Trophoblast cell (in vitro differentiated cells and primary cell): ENCODE measurements at regions not wholly inside any gene's neighbourhood (a gene's known extent, or its start where the extent isn't known, plus 50 kb on each side); places are given as distances from the start of the nearest gene placed in this dataset.

Experiments used
- DNase-seq, 2 donors: peaks; one replicate each; pipeline ENCODE4 v3.0.0-alpha.2; 2016
- H2AFZ ChIP-seq: 2 replicates; pipeline ENCODE4 v1.6.1; 2013; ENCODE audit warnings: low read length, moderate library complexity, mild to moderate bottlenecking; ENCODE audit not compliant: insufficient read depth, poor library complexity
- H2AK5ac ChIP-seq: 2 replicates; pipeline ENCODE4 v1.6.1; 2013; ENCODE audit warnings: mild to moderate bottlenecking, low read length
- H2BK120ac ChIP-seq: 2 replicates; pipeline ENCODE4 v1.6.1; 2013; ENCODE audit warnings: low read length, mild to moderate bottlenecking, moderate library complexity; ENCODE audit not compliant: insufficient read depth, poor library complexity
- H2BK12ac ChIP-seq: 2 replicates; pipeline ENCODE4 v1.6.1; 2013; ENCODE audit warnings: mild to moderate bottlenecking, low read length, moderate library complexity
- H2BK5ac ChIP-seq: 2 replicates; pipeline ENCODE4 v1.6.1; 2013; ENCODE audit warnings: low read length, low read depth, moderate library complexity, mild to moderate bottlenecking; ENCODE audit not compliant: poor library complexity
- H3K14ac ChIP-seq: 2 replicates; pipeline ENCODE4 v1.6.1; 2013; ENCODE audit warnings: mild to moderate bottlenecking, low read length
- H3K18ac ChIP-seq: 2 replicates; pipeline ENCODE4 v1.6.1; 2013; ENCODE audit warnings: mild to moderate bottlenecking, low read length
- H3K23ac ChIP-seq: 2 replicates; pipeline ENCODE4 v1.6.1; 2013; ENCODE audit warnings: low read length
- H3K27ac ChIP-seq: 2 replicates; pipeline ENCODE4 v1.5.1; 2013; ENCODE audit warnings: low read depth, mild to moderate bottlenecking, inconsistent platforms, low read length, moderate library complexity
- H3K27me3 ChIP-seq: 2 replicates; pipeline ENCODE4 v1.6.1; 2013; ENCODE audit warnings: inconsistent platforms, mild to moderate bottlenecking, low read length, moderate library complexity; ENCODE audit not compliant: insufficient read depth
- H3K36me3 ChIP-seq, 2 experiments: 1 replicate in 1 of 2; 2 replicates in 1 of 2; pipeline ENCODE4 v1.6.1; 2013; ENCODE audit warnings: low read length in 2 of 2, mild to moderate bottlenecking in 2 of 2, moderate library complexity in 1 of 2; ENCODE audit not compliant: insufficient read depth in 2 of 2, control insufficient read depth in 1 of 2
- H3K4ac ChIP-seq: 2 replicates; pipeline ENCODE4 v1.6.1; 2013; ENCODE audit warnings: low read depth, mild to moderate bottlenecking, low read length, moderate library complexity
- H3K4me1 ChIP-seq, 2 experiments: 1 replicate in 1 of 2; 2 replicates in 1 of 2; pipeline ENCODE4 v1.6.1; 2013; ENCODE audit warnings: low read length in 2 of 2, mild to moderate bottlenecking in 2 of 2, moderate library complexity in 1 of 2; ENCODE audit not compliant: insufficient read depth in 2 of 2, control insufficient read depth in 1 of 2
- H3K4me2 ChIP-seq: 2 replicates; pipeline ENCODE4 v1.6.1; 2013; ENCODE audit warnings: inconsistent platforms, mild to moderate bottlenecking, low read length, moderate library complexity
- H3K4me3 ChIP-seq: 2 replicates; pipeline ENCODE4 v1.5.1; 2013; ENCODE audit warnings: mild to moderate bottlenecking, low read depth, low read length, inconsistent platforms
- H3K79me1 ChIP-seq: one replicate; pipeline ENCODE4 v1.6.1; 2013; ENCODE audit warnings: low read length
- H3K79me2 ChIP-seq: 2 replicates; pipeline ENCODE4 v1.6.1; 2013; ENCODE audit warnings: low read length, mild to moderate bottlenecking; ENCODE audit not compliant: control insufficient read depth, insufficient read depth, poor library complexity
- H3K9ac ChIP-seq: 2 replicates; pipeline ENCODE4 v1.6.1; 2013; ENCODE audit warnings: mild to moderate bottlenecking, low read length
- H3K9me3 ChIP-seq: 2 replicates; pipeline ENCODE4 v1.6.1; 2013; ENCODE audit warnings: low read depth, mild to moderate bottlenecking, control low read depth, inconsistent platforms, low read length; ENCODE audit not compliant: insufficient read depth
- H4K12ac ChIP-seq: 2 replicates; pipeline ENCODE4 v1.6.1; 2013; ENCODE audit warnings: low read depth, mild to moderate bottlenecking, low read length, moderate library complexity
- H4K8ac ChIP-seq: 2 replicates; pipeline ENCODE4 v1.6.1; 2013; ENCODE audit warnings: low read depth, mild to moderate bottlenecking, low read length, moderate library complexity
- H4K91ac ChIP-seq: one replicate; pipeline ENCODE4 v1.6.1; 2013; ENCODE audit warnings: low read depth, mild to moderate bottlenecking, low read length, moderate library complexity
- WGBS: extraction: QIAGEN DNeasy Blood & Tissue Kit; methylation state at CpG from one replicate; pipeline ENCODE4 v1.1.7; 2013; ENCODE audit warnings: missing lambda C conversion rate; ENCODE audit not compliant: insufficient read length, insufficient coverage; ENCODE audit errors: extremely low coverage; 5-methylcytosine and 5-hydroxymethylcytosine counted together

DNA sequence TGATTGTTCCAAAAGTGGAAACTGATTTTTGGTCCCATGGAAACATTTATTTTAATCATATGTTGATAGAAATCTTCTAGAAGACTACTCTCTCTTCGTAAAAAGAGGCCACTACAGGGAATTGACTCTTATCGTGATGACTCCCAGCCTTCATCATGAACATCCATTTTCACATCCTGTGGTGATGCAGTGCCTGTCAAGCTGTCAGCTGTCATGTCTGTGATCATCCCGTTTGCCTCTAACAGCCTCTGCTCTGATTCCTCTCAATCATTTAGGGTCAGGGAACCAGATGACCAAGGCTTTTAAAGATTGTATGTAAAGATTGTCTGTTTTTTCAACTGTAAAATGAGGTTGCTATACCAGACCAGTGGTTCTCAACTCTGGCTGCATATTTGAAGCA lies 419.0 kb upstream of the MGAT4C start:
- Histone ChIP-seq H2BK120ac (no peak overlapping the region), H4K91ac (no peak overlapping the region), H3K79me1 (no peaks in the 10 kb centered on the region), H3K27ac (no peak overlapping the region), H3K4me3 (no peak overlapping the region), H3K9ac (no peak overlapping the region), H2BK5ac (no peak overlapping the region), H4K12ac (no peak overlapping the region), H3K9me3 (no peaks in the 10 kb centered on the region), H3K4me1 (no peaks in the 10 kb centered on the region), H2AK5ac (no peak overlapping the region), H2AFZ (no peak overlapping the region), H4K8ac (no peak overlapping the region), H3K4me2 (no peak overlapping the region), H3K4ac (no peak overlapping the region), H3K79me2 (no peaks in the 10 kb centered on the region), H3K23ac (no peak overlapping the region), H2BK12ac (no peak overlapping the region), H3K18ac (no peak overlapping the region), H3K14ac (no peak overlapping the region), H3K36me3 (no peaks in the 10 kb centered on the region), H3K27me3 (no peaks in the 10 kb centered on the region)
- no peak for DNase-seq
- no CpG with 5 or more reads among the region's 3 CpGs for whole genome bisulfite sequencing

DNA sequence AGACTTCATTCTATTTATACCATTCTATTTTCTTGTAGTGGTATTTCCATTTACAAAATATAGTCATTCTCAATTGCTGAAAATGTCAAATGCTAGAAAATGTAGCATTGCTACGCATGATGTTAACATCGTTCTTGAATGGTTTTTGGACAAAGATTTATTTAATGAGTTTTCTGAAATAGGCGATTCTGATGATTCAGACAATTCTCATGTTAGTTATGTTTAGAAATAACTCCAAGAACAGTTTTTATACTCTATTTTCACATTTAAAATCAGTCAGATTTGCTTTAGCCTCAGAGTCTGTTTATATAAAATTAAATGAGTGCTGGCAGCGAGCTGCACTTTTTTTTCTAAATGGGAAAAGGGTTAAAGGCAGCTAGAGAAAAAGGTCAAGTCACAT lies 414.8 kb upstream of the MGAT4C start:
- no peak overlapping the region for H3K18ac ChIP-seq
- DNase-seq: no peak
- no peak overlapping the region for H3K4me3 ChIP-seq
- H3K79me2 ChIP-seq: no peaks in the 10 kb centered on the region
- H4K12ac ChIP-seq: no peak overlapping the region
- no peak overlapping the region for H3K9ac ChIP-seq
- H2AFZ ChIP-seq: no peak overlapping the region
- WGBS: no CpG with 5 or more reads among the region's 4 CpGs
- H3K4me2 ChIP-seq: no peak overlapping the region
- no peaks in the 10 kb centered on the region for H3K36me3 ChIP-seq
- no peak overlapping the region for H3K4ac ChIP-seq
- H3K79me1 ChIP-seq: no peaks in the 10 kb centered on the region
- H2BK120ac ChIP-seq: no peak overlapping the region
- H2BK12ac ChIP-seq: no peak overlapping the region
- no peaks in the 10 kb centered on the region for H3K27me3 ChIP-seq
- no peak overlapping the region for H4K8ac ChIP-seq
- peaks cover 0 to 8% of the 10 kb centered on the region in 2 experiments for H3K4me1 ChIP-seq
- H3K27ac ChIP-seq: no peak overlapping the region
- no peak overlapping the region for H3K23ac ChIP-seq
- H3K9me3 ChIP-seq: no peaks in the 10 kb centered on the region
- H3K14ac ChIP-seq: no peak overlapping the region
- H2BK5ac ChIP-seq: no peak overlapping the region
- no peak overlapping the region for H2AK5ac ChIP-seq
- H4K91ac ChIP-seq: no peak overlapping the region

DNA sequence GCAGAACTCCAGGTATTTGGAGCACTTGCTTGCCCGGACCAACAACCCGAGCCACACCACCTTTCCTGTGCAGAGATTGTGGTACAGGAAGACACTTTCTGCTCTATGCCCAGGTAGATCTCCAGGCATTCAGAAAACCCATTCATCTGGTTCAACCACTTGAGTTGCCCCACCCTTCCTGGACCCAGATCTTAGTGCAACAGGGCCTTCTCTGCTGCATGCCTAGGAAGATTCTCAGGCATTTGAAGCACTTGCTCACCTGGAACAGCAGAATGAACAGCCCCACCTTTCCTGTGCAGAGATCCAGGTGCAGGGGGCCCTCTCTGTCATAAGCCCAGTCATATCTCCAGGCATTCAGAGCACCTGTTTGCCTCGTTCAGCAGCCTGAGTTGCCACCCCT lies 412.8 kb upstream of the MGAT4C start:
- Histone ChIP-seq H4K91ac (no peak overlapping the region), H2BK5ac (no peak overlapping the region), H3K27ac (no peak overlapping the region), H3K4me2 (no peak overlapping the region), H3K23ac (no peak overlapping the region), H3K9ac (no peak overlapping the region), H3K4me3 (no peak overlapping the region), H3K18ac (no peak overlapping the region), H3K9me3 (no peaks in the 10 kb centered on the region), H4K12ac (no peak overlapping the region), H3K4ac (no peak overlapping the region), H2AFZ (no peak overlapping the region), H3K4me1 (peaks cover 0 to 8% of the 10 kb centered on the region in 2 experiments), H3K79me1 (no peaks in the 10 kb centered on the region), H2BK12ac (no peak overlapping the region), H3K79me2 (no peaks in the 10 kb centered on the region), H3K27me3 (no peaks in the 10 kb centered on the region), H2BK120ac (no peak overlapping the region), H3K36me3 (no peaks in the 10 kb centered on the region), H4K8ac (no peak overlapping the region), H2AK5ac (no peak overlapping the region), H3K14ac (no peak overlapping the region)
- peak; percentile 26 to 86 for DNase-seq
- WGBS: no CpG with 5 or more reads among the region's 3 CpGs

DNA sequence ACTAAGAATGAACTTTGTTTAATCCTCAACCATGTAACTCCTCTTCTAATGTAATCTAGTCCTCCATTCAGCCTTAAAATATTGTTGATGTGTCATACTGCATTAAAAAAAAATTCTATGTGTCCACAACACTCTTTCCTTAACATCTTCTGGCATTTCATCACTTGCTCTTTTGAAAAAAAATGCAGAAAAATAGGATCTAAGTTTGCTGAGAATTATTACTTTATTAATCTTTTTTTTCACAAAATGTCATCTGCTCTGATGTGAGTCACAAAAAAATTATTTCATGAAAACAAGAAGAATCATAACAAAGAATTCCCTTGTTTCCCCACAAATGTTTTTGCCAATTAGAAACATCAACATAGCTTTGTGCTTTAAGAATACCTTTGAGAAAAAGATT lies 410.1 kb upstream of the MGAT4C start:
- Histone ChIP-seq H2AFZ (no peak overlapping the region), H2BK120ac (no peak overlapping the region), H3K4me2 (no peak overlapping the region), H4K12ac (no peak overlapping the region), H4K8ac (no peak overlapping the region), H3K79me1 (no peaks in the 10 kb centered on the region), H3K18ac (no peak overlapping the region), H3K4me1 (peaks cover 0 to 8% of the 10 kb centered on the region in 2 experiments), H2BK12ac (no peak overlapping the region), H3K79me2 (no peaks in the 10 kb centered on the region), H3K36me3 (no peaks in the 10 kb centered on the region), H3K27ac (no peak overlapping the region), H3K4ac (no peak overlapping the region), H3K9me3 (no peaks in the 10 kb centered on the region), H3K27me3 (no peaks in the 10 kb centered on the region), H3K23ac (no peak overlapping the region), H3K4me3 (no peak overlapping the region), H2BK5ac (no peak overlapping the region), H2AK5ac (no peak overlapping the region), H3K14ac (no peak overlapping the region), H4K91ac (no peak overlapping the region), H3K9ac (no peak overlapping the region)
- no peak for DNase-seq

DNA sequence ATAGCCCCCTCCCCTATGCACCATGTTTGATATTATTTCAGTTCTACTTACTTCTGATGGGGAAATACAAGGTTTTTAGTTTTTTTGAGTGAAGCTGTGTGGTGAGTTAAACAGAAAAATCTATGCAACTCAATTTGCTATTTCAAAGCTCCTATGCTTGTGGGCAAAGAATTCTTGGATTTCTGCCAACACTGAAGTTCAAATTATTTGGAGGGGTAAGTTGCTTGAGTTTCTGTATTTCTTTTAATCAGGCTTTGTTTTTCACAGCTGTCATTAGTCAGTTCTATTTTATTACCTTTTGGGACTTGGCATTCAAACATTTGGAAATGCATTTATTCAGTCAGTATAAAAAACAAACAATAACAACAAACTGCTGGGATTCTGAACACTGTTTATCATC lies 407.5 kb upstream of the MGAT4C start:
- Histone ChIP-seq H4K8ac (no peak overlapping the region), H2BK5ac (no peak overlapping the region), H3K18ac (no peak overlapping the region), H3K14ac (no peak overlapping the region), H3K9ac (no peak overlapping the region), H4K12ac (no peak overlapping the region), H3K23ac (no peak overlapping the region), H2AFZ (no peak overlapping the region), H3K4me3 (no peak overlapping the region), H3K79me1 (no peaks in the 10 kb centered on the region), H2AK5ac (no peak overlapping the region), H3K4ac (no peak overlapping the region), H3K27ac (no peak overlapping the region), H3K27me3 (no peaks in the 10 kb centered on the region), H3K79me2 (no peaks in the 10 kb centered on the region), H3K4me1 (peaks cover 0 to 2% of the 10 kb centered on the region in 2 experiments), H2BK12ac (no peak overlapping the region), H3K36me3 (no peaks in the 10 kb centered on the region), H4K91ac (no peak overlapping the region), H3K9me3 (no peaks in the 10 kb centered on the region), H3K4me2 (no peak overlapping the region), H2BK120ac (no peak overlapping the region)
- no peak for DNase-seq
